IPS-20b (cell line): ENCODE measurements at regions not wholly inside any gene's neighbourhood (a gene's known extent, or its start where the extent isn't known, plus 50 kb on each side); places are given as distances from the start of the nearest gene placed in this dataset.

ENCODE experiments used
- H3K27ac ChIP-seq: one replicate; pipeline ENCODE4 v1.5.1; 2013; ENCODE audit warnings: low read length
- H3K27me3 ChIP-seq: 2 replicates; pipeline ENCODE4 v1.6.1; 2013; ENCODE audit warnings: mild to moderate bottlenecking, low read length, inconsistent platforms; ENCODE audit not compliant: insufficient read depth
- H3K36me3 ChIP-seq: 2 replicates; pipeline ENCODE4 v1.6.1; 2013; ENCODE audit warnings: low read depth, mild to moderate bottlenecking, inconsistent platforms, low read length, moderate library complexity; ENCODE audit not compliant: insufficient read depth
- H3K4me1 ChIP-seq: 2 replicates; pipeline ENCODE4 v1.6.1; 2013; ENCODE audit warnings: mild to moderate bottlenecking, control low read depth, inconsistent platforms, low read length, moderate library complexity; ENCODE audit not compliant: insufficient read depth
- H3K4me3 ChIP-seq: 2 replicates; pipeline ENCODE4 v1.5.1; 2013; ENCODE audit warnings: mild to moderate bottlenecking, low read length, inconsistent platforms
- H3K9ac ChIP-seq: 2 replicates; pipeline ENCODE4 v1.6.1; 2013; ENCODE audit warnings: low read depth, mild to moderate bottlenecking, inconsistent platforms, low read length, moderate library complexity
- H3K9me3 ChIP-seq: 2 replicates; pipeline ENCODE4 v1.6.1; 2013; ENCODE audit warnings: mild to moderate bottlenecking, low read depth, low read length, inconsistent platforms; ENCODE audit not compliant: insufficient read depth

- no peaks in the 10 kb centered on the region for H3K9me3 ChIP-seq
- no peaks in the 10 kb centered on the region for H3K4me1 ChIP-seq
- no peaks in the 10 kb centered on the region for H3K27me3 ChIP-seq
- no peak overlapping the region for H3K27ac ChIP-seq
- H3K9ac ChIP-seq, result no peak overlapping the region
- no peaks in the 10 kb centered on the region for H3K36me3 ChIP-seq
- H3K4me3 ChIP-seq, result no peak overlapping the region
Observed at GRCh38 chr17:52738791-52739190, 580.3 kb upstream of the CA10 start.

GRCh38 chr17:52737071-52737470, 578.6 kb upstream of the CA10 start:
- Histone ChIP-seq H3K9ac (no peak overlapping the region), H3K4me1 (no peaks in the 10 kb centered on the region), H3K4me3 (no peak overlapping the region), H3K27me3 (no peaks in the 10 kb centered on the region), H3K36me3 (no peaks in the 10 kb centered on the region), H3K27ac (no peak overlapping the region), H3K9me3 (no peaks in the 10 kb centered on the region)

- no peaks in the 10 kb centered on the region for H3K27me3 ChIP-seq
- H3K9ac ChIP-seq, result no peak overlapping the region
Observed at GRCh38 chr17:52732841-52733240, 574.3 kb upstream of the CA10 start.

GRCh38 chr17:52724578-52724977, 566.1 kb upstream of the CA10 start:
- H3K4me1 ChIP-seq, result no peaks in the 10 kb centered on the region
- H3K27me3 ChIP-seq, result no peaks in the 10 kb centered on the region
- no peaks in the 10 kb centered on the region for H3K9me3 ChIP-seq
- no peak overlapping the region for H3K9ac ChIP-seq
- no peak overlapping the region for H3K27ac ChIP-seq
- no peak overlapping the region for H3K4me3 ChIP-seq
- no peaks in the 10 kb centered on the region for H3K36me3 ChIP-seq

More at GRCh38 chr17:52732841-52733240, 574.3 kb upstream of the CA10 start:
- H3K36me3 ChIP-seq, result no peaks in the 10 kb centered on the region
- H3K27ac ChIP-seq, result no peak overlapping the region
- H3K4me1 ChIP-seq, result no peaks in the 10 kb centered on the region
- no peak overlapping the region for H3K4me3 ChIP-seq
- no peaks in the 10 kb centered on the region for H3K9me3 ChIP-seq

GRCh38 chr17:52721910-52722309, 563.4 kb upstream of the CA10 start:
- Histone ChIP-seq H3K9ac (no peak overlapping the region), H3K27me3 (no peaks in the 10 kb centered on the region), H3K27ac (no peak overlapping the region), H3K9me3 (no peaks in the 10 kb centered on the region), H3K4me3 (no peak overlapping the region), H3K36me3 (no peaks in the 10 kb centered on the region), H3K4me1 (no peaks in the 10 kb centered on the region)

- Histone ChIP-seq H3K9me3 (no peaks in the 10 kb centered on the region), H3K27me3 (no peaks in the 10 kb centered on the region), H3K4me1 (no peaks in the 10 kb centered on the region), H3K36me3 (no peaks in the 10 kb centered on the region), H3K4me3 (no peak overlapping the region), H3K27ac (no peak overlapping the region), H3K9ac (no peak overlapping the region)
Observed at GRCh38 chr17:52710363-52710901, 551.9 kb upstream of the CA10 start.

GRCh38 chr17:52709724-52710123, 551.2 kb upstream of the CA10 start:
- no peak overlapping the region for H3K27ac ChIP-seq
- H3K4me3 ChIP-seq, result no peak overlapping the region
- no peaks in the 10 kb centered on the region for H3K27me3 ChIP-seq
- H3K36me3 ChIP-seq, result no peaks in the 10 kb centered on the region
- H3K4me1 ChIP-seq, result no peaks in the 10 kb centered on the region
- H3K9ac ChIP-seq, result no peak overlapping the region
- H3K9me3 ChIP-seq, result no peaks in the 10 kb centered on the region

GRCh38 chr17:52696362-52696761, 537.8 kb upstream of the CA10 start:
- no peak overlapping the region for H3K9ac ChIP-seq
- H3K27me3 ChIP-seq, result no peaks in the 10 kb centered on the region
- no peak overlapping the region for H3K27ac ChIP-seq
- H3K4me1 ChIP-seq, result no peaks in the 10 kb centered on the region
- no peaks in the 10 kb centered on the region for H3K9me3 ChIP-seq
- H3K4me3 ChIP-seq, result no peak overlapping the region
- H3K36me3 ChIP-seq, result no peaks in the 10 kb centered on the region

- Histone ChIP-seq H3K27me3 (no peaks in the 10 kb centered on the region), H3K9me3 (no peaks in the 10 kb centered on the region), H3K4me3 (no peak overlapping the region), H3K9ac (no peak overlapping the region), H3K27ac (no peak overlapping the region), H3K36me3 (no peaks in the 10 kb centered on the region), H3K4me1 (no peaks in the 10 kb centered on the region)
Observed at GRCh38 chr17:52686140-52686539, 527.6 kb upstream of the CA10 start.

GRCh38 chr17:52681480-52681879, 523.0 kb upstream of the CA10 start:
- H3K9me3 ChIP-seq, result no peaks in the 10 kb centered on the region; the same call in 1 of the 2 replicates
- H3K9ac ChIP-seq, result no peak overlapping the region
- H3K27ac ChIP-seq, result no peak overlapping the region

GRCh38 chr17:52678211-52678610, 519.7 kb upstream of the CA10 start:
- Histone ChIP-seq H3K4me3 (no peak overlapping the region), H3K9ac (no peak overlapping the region), H3K4me1 (no peaks in the 10 kb centered on the region), H3K9me3 (no peaks in the 10 kb centered on the region; the same call in 1 of the 2 replicates), H3K27ac (no peak overlapping the region), H3K36me3 (no peaks in the 10 kb centered on the region), H3K27me3 (no peaks in the 10 kb centered on the region)

More at GRCh38 chr17:52681480-52681879, 523.0 kb upstream of the CA10 start:
- H3K36me3 ChIP-seq, result no peaks in the 10 kb centered on the region
- no peak overlapping the region for H3K4me3 ChIP-seq
- H3K4me1 ChIP-seq, result no peaks in the 10 kb centered on the region
- H3K27me3 ChIP-seq, result no peaks in the 10 kb centered on the region

GRCh38 chr17:52674686-52675085, 516.2 kb upstream of the CA10 start:
- H3K36me3 ChIP-seq, result no peaks in the 10 kb centered on the region
- no peaks in the 10 kb centered on the region for H3K4me1 ChIP-seq
- no peak overlapping the region for H3K4me3 ChIP-seq
- no peak overlapping the region for H3K9ac ChIP-seq
- no peaks in the 10 kb centered on the region for H3K27me3 ChIP-seq
- H3K27ac ChIP-seq, result no peak overlapping the region
- no peaks in the 10 kb centered on the region; the same call in 1 of the 2 replicates for H3K9me3 ChIP-seq
